WTC11 (cell line): ENCODE measurements at regions not wholly inside any gene's neighbourhood (a gene's known extent, or its start where the extent isn't known, plus 50 kb on each side); places are given as distances from the start of the nearest gene placed in this dataset.

ENCODE experiments used
- ATAC-seq: fragments of 200-7000 bp; cut with Tn5 transposase; 2 replicates; pipeline ENCODE4 v1.10.0; 2021; ENCODE audit warnings: mild to moderate bottlenecking, moderate library complexity
- CTCF ChIA-PET: fragments of 300-600 bp; sonication (Branson Sonifier 250); formaldehyde crosslinking; loops from one replicate; lab custom pipeline; 2021; ENCODE audit warnings: antibody characterized with exemption; lab: Charles Lee
- POLR2A ChIA-PET: fragments of 350-600 bp; sonication (Branson Sonifier 250); formaldehyde crosslinking; loops from one replicate; lab custom pipeline; 2021; ENCODE audit warnings: antibody characterized with exemption; lab: Charles Lee
- DNase-seq: peaks from one replicate; pipeline ENCODE4 v3.0.0; 2021; ENCODE audit warnings: low spot score
- H3K27ac Mint-ChIP-seq: 2 replicates; pipeline ENCODE4 v1.8.0; 2021; ENCODE audit warnings: mixed read lengths
- H3K27me3 Mint-ChIP-seq: 2 replicates; pipeline ENCODE4 v1.8.0; 2021; ENCODE audit warnings: low read depth, mild to moderate bottlenecking, moderate library complexity, mixed read lengths
- H3K36me3 Mint-ChIP-seq: 2 replicates; pipeline ENCODE4 v1.8.0; 2021; ENCODE audit warnings: mixed read lengths
- H3K4me1 Mint-ChIP-seq: 2 replicates; pipeline ENCODE4 v1.8.0; 2022; ENCODE audit warnings: mixed read lengths
- H3K4me3 Mint-ChIP-seq: 2 replicates; pipeline ENCODE4 v1.8.0; 2021; ENCODE audit warnings: mild to moderate bottlenecking, moderate library complexity, mixed read lengths
- H3K9me3 Mint-ChIP-seq: 2 replicates; pipeline ENCODE4 v1.8.0; 2021; ENCODE audit warnings: mixed read lengths
- AR ChIP-seq: fragments of 250-450 bp; sonication (Bioruptor Pico); IDR thresholded peaks from 2 replicates; pipeline ENCODE4 v1.9.0; 2021; ENCODE audit warnings: mild to moderate bottlenecking
- ATF3 ChIP-seq: sonication (generic); formaldehyde crosslinking; conservative IDR thresholded peaks from 2 replicates; pipeline ENCODE4 v1.8.1; 2022; ENCODE audit warnings: mild to moderate bottlenecking, missing genetic modification reagents
- CREB1 ChIP-seq: sonication (generic); formaldehyde crosslinking; IDR thresholded peaks from 2 replicates; pipeline ENCODE4 v1.8.0; 2023; ENCODE audit warnings: mild to moderate bottlenecking, missing genetic modification reagents
- EMX1 ChIP-seq: fragments of 250-450 bp; sonication (Bioruptor Pico); IDR thresholded peaks from 2 replicates; pipeline ENCODE4 v1.8.0; 2021; ENCODE audit warnings: mild to moderate bottlenecking
- ERG ChIP-seq: fragments of 250-450 bp; sonication (Bioruptor Pico); IDR thresholded peaks from 2 replicates; pipeline ENCODE4 v1.8.0; 2021; ENCODE audit warnings: mild to moderate bottlenecking
- ESRRA ChIP-seq: sonication (generic); formaldehyde crosslinking; IDR thresholded peaks from 2 replicates; pipeline ENCODE4 v1.8.1; 2022; ENCODE audit warnings: mild to moderate bottlenecking, missing genetic modification reagents, borderline replicate concordance
- FOXK1 ChIP-seq: sonication (generic); formaldehyde crosslinking; IDR thresholded peaks from 2 replicates; pipeline ENCODE4 v1.8.0; 2022; ENCODE audit warnings: mild to moderate bottlenecking, moderate library complexity, missing genetic modification reagents
- FOXP1 ChIP-seq: sonication (generic); formaldehyde crosslinking; IDR thresholded peaks from 2 replicates; pipeline ENCODE4 v1.8.0; 2022; ENCODE audit warnings: missing genetic modification reagents, mild to moderate bottlenecking, moderate library complexity, borderline replicate concordance
- FOXP4 ChIP-seq: sonication (generic); formaldehyde crosslinking; IDR thresholded peaks from 2 replicates; pipeline ENCODE4 v1.8.0; 2022; ENCODE audit warnings: mild to moderate bottlenecking, missing genetic modification reagents
- GRHL2 ChIP-seq: fragments of 250-450 bp; sonication (Bioruptor Pico); IDR thresholded peaks from 2 replicates; pipeline ENCODE4 v1.8.0; 2022; ENCODE audit warnings: mild to moderate bottlenecking, moderate library complexity; ENCODE audit not compliant: insufficient replicate concordance, severe bottlenecking
- JUN ChIP-seq: sonication (generic); formaldehyde crosslinking; IDR thresholded peaks from 2 replicates; pipeline ENCODE4 v1.8.0; 2023; ENCODE audit warnings: mild to moderate bottlenecking, missing genetic modification reagents
- KAT7 ChIP-seq: sonication (generic); formaldehyde crosslinking; IDR thresholded peaks from 2 replicates; pipeline ENCODE4 v1.8.1; 2023; ENCODE audit warnings: missing genetic modification reagents, mild to moderate bottlenecking, borderline replicate concordance
- MXD4 ChIP-seq: fragments of 250-450 bp; sonication (Bioruptor Pico); IDR thresholded peaks from 2 replicates; pipeline ENCODE4 v1.8.0; 2021; ENCODE audit warnings: mild to moderate bottlenecking, moderate library complexity, borderline replicate concordance
- NFE2L1 ChIP-seq: sonication (generic); formaldehyde crosslinking; IDR thresholded peaks from 2 replicates; pipeline ENCODE4 v1.8.1; 2023; ENCODE audit warnings: missing genetic modification reagents
- PRDM15 ChIP-seq: sonication (generic); formaldehyde crosslinking; IDR thresholded peaks from 2 replicates; pipeline ENCODE4 v1.8.0; 2022; ENCODE audit warnings: missing genetic modification reagents
- RELA ChIP-seq: sonication (generic); formaldehyde crosslinking; IDR thresholded peaks from 2 replicates; pipeline ENCODE4 v1.8.1; 2022; ENCODE audit warnings: missing genetic modification reagents, mild to moderate bottlenecking, borderline replicate concordance
- RORB ChIP-seq: fragments of 250-450 bp; sonication (Bioruptor Pico); IDR thresholded peaks from 2 replicates; pipeline ENCODE4 v1.9.0; 2021; ENCODE audit warnings: mild to moderate bottlenecking
- SP1 ChIP-seq: sonication (generic); formaldehyde crosslinking; conservative IDR thresholded peaks from 2 replicates; pipeline ENCODE4 v1.8.1; 2022; ENCODE audit warnings: missing genetic modification reagents
- TCF7 ChIP-seq: sonication (generic); formaldehyde crosslinking; IDR thresholded peaks from 2 replicates; pipeline ENCODE4 v1.8.0; 2022; ENCODE audit warnings: mild to moderate bottlenecking, low read depth, missing genetic modification reagents, moderate library complexity
- USF1 ChIP-seq: sonication (generic); formaldehyde crosslinking; IDR thresholded peaks from 2 replicates; pipeline ENCODE4 v1.8.0; 2022; ENCODE audit warnings: mild to moderate bottlenecking, missing genetic modification reagents
- ZNF219 ChIP-seq: sonication (generic); formaldehyde crosslinking; IDR thresholded peaks from 2 replicates; pipeline ENCODE4 v1.8.0; 2023; ENCODE audit warnings: missing genetic modification reagents, mild to moderate bottlenecking, borderline replicate concordance
- ZNF281 ChIP-seq: sonication (generic); formaldehyde crosslinking; IDR thresholded peaks from 2 replicates; pipeline ENCODE4 v1.8.0; 2023; ENCODE audit warnings: mild to moderate bottlenecking, missing genetic modification reagents
- ZNF396 ChIP-seq: fragments of 250-450 bp; sonication (Bioruptor Pico); IDR thresholded peaks from 2 replicates; pipeline ENCODE4 v1.8.0; 2021; ENCODE audit warnings: mild to moderate bottlenecking, moderate library complexity, borderline replicate concordance
- ZNF416 ChIP-seq: fragments of 250-450 bp; sonication (Bioruptor Pico); IDR thresholded peaks from 2 replicates; pipeline ENCODE4 v1.9.0; 2021; ENCODE audit warnings: mild to moderate bottlenecking, inconsistent platforms

- TF ChIP-seq FOXK1 (CRISPR knock-in tag) (no peak), CREB1 (no peak), ZNF416 (CRISPR knock-in tag) (no peak), RORB (CRISPR knock-in tag) (no peak), GRHL2 (no peak), NFE2L1 (CRISPR knock-in tag) (no peak), KAT7 (CRISPR knock-in tag) (no peak), USF1 (CRISPR knock-in tag) (no peak), JUN (no peak), AR (CRISPR knock-in tag) (no peak), FOXP4 (CRISPR knock-in tag) (no peak), ERG (no peak), ZNF396 (no peak), ZNF281 (CRISPR knock-in tag) (no peak)
Observed at GRCh38 chr3:43915546-43915945, 224.8 kb downstream of the ABHD5 start (continued).

GRCh38 chr3:43917361-43917760 is 226.6 kb downstream of the ABHD5 start:
- Mint-ChIP-seq H3K36me3 (no peaks in the 10 kb centered on the region), H3K9me3 (peaks cover 4% of the 10 kb centered on the region), H3K27ac (no peak overlapping the region), H3K4me3 (no peak overlapping the region), H3K27me3 (peaks cover 1% of the 10 kb centered on the region), H3K4me1 (peaks cover 32% of the 10 kb centered on the region)
- ATAC-seq: no peak
- POLR2A ChIA-PET: no interaction called here
- DNase-seq: no peak
- CTCF ChIA-PET: no interaction called here
- TF ChIP-seq ERG: no peak
- no peak for TF ChIP-seq RELA (CRISPR knock-in tag)
- no peak for TF ChIP-seq ESRRA (CRISPR knock-in tag)
- no peak for TF ChIP-seq PRDM15 (CRISPR knock-in tag)
- TF ChIP-seq ATF3 (CRISPR knock-in tag): no peak
- TF ChIP-seq ZNF219 (CRISPR knock-in tag): no peak
- no peak for TF ChIP-seq MXD4 (CRISPR knock-in tag)
- no peak for TF ChIP-seq SP1 (CRISPR knock-in tag)
- TF ChIP-seq TCF7: no peak
- TF ChIP-seq FOXP1 (CRISPR knock-in tag): no peak
- TF ChIP-seq EMX1 (CRISPR knock-in tag): no peak
